ENCODE measurements at regions not wholly inside any gene's neighbourhood (a gene's known extent, or its start where the extent isn't known, plus 50 kb on each side); places are given as distances from the start of the nearest gene placed in this dataset.
"Not testable (repeated sequence)": the region's sequence is repeated elsewhere in the genome, so short reads cannot be mapped to it uniquely, and the experiment has no call there.

GRCh38 chr19:31821346-31821745 is 472.1 kb upstream of the TSHZ3 start:
- DNase-seq = no peak

GRCh38 chr19:31825134-31826094 is 476.2 kb upstream of the TSHZ3 start:
- DNase-seq = no peak

- DNase-seq = no peak
Observed at GRCh38 chr19:31826325-31826724, 477.1 kb upstream of the TSHZ3 start.

- DNase-seq = no peak
Observed at GRCh38 chr19:31831421-31832175, 482.4 kb upstream of the TSHZ3 start.

GRCh38 chr19:31832176-31832548 is 482.9 kb upstream of the TSHZ3 start:
- DNase-seq = no peak

- DNase-seq = no peak
Observed at GRCh38 chr19:31834070-31834469, 484.8 kb upstream of the TSHZ3 start.

GRCh38 chr19:31838163-31838815 is 489.1 kb upstream of the TSHZ3 start:
- no peak for DNase-seq

GRCh38 chr19:31840371-31840770 is 491.1 kb upstream of the TSHZ3 start:
- no peak for DNase-seq

- DNase-seq = no peak
Observed at GRCh38 chr19:31841755-31842154, 492.5 kb upstream of the TSHZ3 start.

- no peak for DNase-seq
Observed at GRCh38 chr19:31863122-31863521, 482.3 kb upstream of the ZNF507 start.

- no peak for DNase-seq
Observed at GRCh38 chr19:31874313-31874712, 471.1 kb upstream of the ZNF507 start.

- no peak for DNase-seq
Observed at GRCh38 chr19:31875591-31875990, 469.8 kb upstream of the ZNF507 start.

- no peak for DNase-seq
Observed at GRCh38 chr19:31880283-31880682, 465.1 kb upstream of the ZNF507 start.

GRCh38 chr19:31881988-31882387 is 463.4 kb upstream of the ZNF507 start:
- DNase-seq = no peak

GRCh38 chr19:31882709-31883108 is 462.7 kb upstream of the ZNF507 start:
- DNase-seq = no peak

GRCh38 chr19:31883296-31883990 is 462.0 kb upstream of the ZNF507 start:
- no peak for DNase-seq

GRCh38 chr19:31885280-31885853 is 460.0 kb upstream of the ZNF507 start:
- DNase-seq = no peak

GRCh38 chr19:31890230-31890629 is 455.2 kb upstream of the ZNF507 start:
- DNase-seq = no peak

- no peak for DNase-seq
Observed at GRCh38 chr19:31892060-31892459, 453.4 kb upstream of the ZNF507 start.

- DNase-seq = not testable (repeated sequence)
Observed at GRCh38 chr19:31893491-31893890, 451.9 kb upstream of the ZNF507 start.

GRCh38 chr19:31894451-31894850 is 451.0 kb upstream of the ZNF507 start:
- DNase-seq = no peak

GRCh38 chr19:31897292-31897691 is 448.1 kb upstream of the ZNF507 start:
- no peak for DNase-seq

Data from CD4-positive, alpha-beta T cell treated with Interleukin-17A for 4 hours (primary cell).